GM21529 (cell line): ENCODE measurements at regions not wholly inside any gene's neighbourhood (a gene's known extent, or its start where the extent isn't known, plus 50 kb on each side); places are given as distances from the start of the nearest gene placed in this dataset.
"Not testable (repeated sequence)": the region's sequence is repeated elsewhere in the genome, so short reads cannot be mapped to it uniquely, and the experiment has no call there.

Source experiments
- ATAC-seq: cut with Tn5 transposase; IDR thresholded peaks from one replicate; pipeline ENCODE4 v1.9.1; 2021; ENCODE audit not compliant: unreplicated experiment

DNA sequence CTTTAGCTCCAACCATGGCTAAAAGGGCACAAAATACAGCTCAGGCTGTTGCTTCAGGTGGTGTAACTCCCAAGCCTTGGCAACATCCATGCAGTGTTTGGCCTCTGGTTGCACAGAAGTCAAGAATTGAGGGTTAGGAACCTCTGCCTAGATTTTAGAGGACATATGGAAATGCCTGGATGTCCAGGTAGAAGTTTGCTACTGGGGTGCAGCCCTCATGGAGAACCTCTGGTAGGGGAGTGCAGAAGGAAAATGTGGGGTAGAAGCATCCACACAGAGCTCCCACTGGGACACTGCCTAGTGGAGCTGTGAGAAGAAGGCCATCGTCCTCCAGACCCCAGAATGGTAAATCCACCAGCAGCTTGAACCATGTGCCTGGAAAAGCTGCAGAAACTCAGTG lies 1453.8 kb upstream of the EYS start:
- no peak for ATAC-seq

GRCh38 chr6:67141005-67141404 lies 1434.0 kb upstream of the EYS start:
- no peak for ATAC-seq

DNA sequence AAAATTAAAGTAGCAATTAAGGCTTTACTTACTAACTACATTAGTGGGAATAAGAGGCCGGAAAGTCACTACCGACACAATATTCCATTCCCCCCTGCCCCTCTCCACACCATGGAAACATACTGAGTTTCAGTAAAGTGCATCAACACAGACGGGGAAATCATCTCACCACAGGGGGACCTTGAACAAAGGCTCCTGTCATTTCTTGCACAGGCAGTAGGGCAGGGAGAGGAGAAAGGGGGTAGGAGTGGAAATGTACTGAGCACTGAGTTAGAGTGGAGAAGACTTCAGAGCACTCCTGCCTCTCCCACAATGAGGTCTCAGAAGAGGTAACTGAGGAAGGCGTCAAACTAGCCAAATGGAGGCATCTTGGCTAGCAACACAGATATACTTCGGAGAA lies 1426.9 kb upstream of the EYS start:
- ATAC-seq: no peak

DNA sequence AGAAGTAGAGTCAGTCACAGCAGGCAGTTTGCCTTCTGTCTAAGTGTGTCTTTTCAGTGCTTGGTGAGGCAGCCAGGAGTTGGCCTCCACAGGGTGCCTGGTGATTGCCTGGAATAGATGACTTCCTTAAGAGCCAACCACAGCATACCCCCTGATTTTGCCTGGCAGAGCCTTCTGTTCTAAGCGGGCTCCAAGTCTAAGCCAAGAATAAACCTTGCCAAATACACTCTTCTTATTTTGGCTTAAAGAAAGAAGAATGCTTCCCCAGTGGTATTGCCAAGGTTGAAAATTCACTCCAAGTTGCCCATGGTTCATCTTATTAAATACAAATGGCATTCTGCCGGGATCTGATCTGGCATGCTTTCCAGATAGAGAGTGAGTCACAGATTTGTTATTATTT lies 1424.8 kb upstream of the EYS start:
- ATAC-seq: no peak

DNA sequence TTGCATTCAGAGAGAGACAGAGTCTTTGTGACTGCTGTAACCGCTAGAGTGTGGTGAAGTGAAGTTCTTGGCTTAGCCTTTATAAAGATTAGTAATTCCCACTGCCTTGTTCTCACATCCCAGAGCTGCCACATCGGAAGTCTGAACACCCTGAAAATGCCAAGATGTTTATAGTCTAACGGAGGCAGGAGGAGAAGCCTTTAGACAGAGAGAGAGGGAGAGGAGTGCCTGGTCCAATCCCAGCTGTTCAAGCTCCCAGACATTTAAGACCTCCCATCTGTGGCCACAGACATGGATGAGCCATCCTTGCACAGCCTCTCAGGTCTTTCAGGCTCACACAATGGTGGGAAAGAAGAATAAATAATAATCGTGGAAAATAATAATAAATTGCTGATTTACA lies 1422.8 kb upstream of the EYS start:
- ATAC-seq: no peak

GRCh38 chr6:67127041-67127440 lies 1420.0 kb upstream of the EYS start:
- no peak for ATAC-seq

- no peak for ATAC-seq
Observed at GRCh38 chr6:67121115-67121514, 1414.1 kb upstream of the EYS start.

GRCh38 chr6:67112120-67112519 lies 1405.1 kb upstream of the EYS start:
- ATAC-seq: no peak

DNA sequence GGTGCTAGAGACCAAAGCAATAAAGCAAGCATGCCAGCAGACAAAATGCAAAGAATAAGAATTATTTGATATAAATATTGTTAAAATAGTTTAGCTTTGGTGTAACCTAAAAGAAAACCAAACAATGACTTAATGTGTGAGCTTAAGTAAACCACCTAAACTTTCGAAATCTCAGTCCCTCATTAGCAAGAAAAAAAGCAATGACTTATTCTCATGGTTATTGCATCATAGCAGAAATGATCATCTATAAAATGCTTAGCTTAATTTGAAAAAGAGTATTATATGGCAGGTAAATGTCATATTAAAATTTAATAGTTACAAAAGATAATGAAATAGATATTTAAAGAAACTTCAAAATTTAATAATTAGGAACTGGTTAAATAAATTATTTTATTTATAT lies 1395.7 kb upstream of the EYS start:
- ATAC-seq: no peak

- not testable (repeated sequence) for ATAC-seq
Observed at GRCh38 chr6:67095618-67096226, 1388.7 kb upstream of the EYS start.

DNA sequence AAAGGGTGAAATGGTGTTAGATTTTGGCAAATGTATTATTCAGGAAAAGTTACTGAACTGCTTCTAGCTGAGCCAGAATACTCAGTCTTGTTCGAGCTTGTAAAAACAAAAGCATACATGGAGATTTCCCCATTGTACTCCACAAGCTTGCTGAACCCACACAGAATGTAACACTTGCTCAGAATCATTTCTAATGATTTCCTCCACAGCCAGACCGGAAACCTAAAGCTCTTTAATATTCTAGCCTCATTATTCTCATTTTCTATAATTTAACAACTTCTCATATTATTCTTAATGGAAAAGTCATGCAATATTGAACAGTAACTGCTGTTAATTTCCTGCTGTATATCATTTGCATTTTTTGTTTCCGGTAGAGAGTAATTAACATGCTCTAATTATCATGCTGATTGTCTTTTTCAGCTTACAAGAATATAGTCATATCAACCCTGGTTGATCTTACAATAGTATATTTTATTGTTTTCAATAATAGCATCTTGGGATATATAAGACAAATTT lies 1387.5 kb upstream of the EYS start:
- ATAC-seq: no peak

GRCh38 chr6:67073938-67074337 lies 1366.9 kb upstream of the EYS start:
- no peak for ATAC-seq

DNA sequence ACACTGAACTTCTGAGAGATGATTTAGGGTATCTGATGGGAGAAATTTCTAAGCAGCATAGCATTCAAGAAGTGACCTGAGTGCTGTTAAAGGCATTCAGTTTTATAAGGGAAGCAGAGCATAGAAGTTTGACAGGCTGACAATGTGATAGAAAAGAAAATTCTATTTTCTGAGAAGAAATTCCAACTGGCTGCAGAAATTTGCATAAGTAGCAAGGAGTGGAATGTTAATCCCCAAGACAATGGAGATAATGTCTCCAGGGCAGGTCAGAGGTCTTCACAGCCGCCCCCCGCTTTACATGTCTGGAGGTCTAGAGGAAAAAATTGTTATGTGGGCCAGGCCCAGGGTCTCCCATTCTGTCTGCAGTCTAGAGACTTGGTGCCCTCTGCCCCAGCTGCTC lies 1361.8 kb upstream of the EYS start:
- ATAC-seq: no peak

DNA sequence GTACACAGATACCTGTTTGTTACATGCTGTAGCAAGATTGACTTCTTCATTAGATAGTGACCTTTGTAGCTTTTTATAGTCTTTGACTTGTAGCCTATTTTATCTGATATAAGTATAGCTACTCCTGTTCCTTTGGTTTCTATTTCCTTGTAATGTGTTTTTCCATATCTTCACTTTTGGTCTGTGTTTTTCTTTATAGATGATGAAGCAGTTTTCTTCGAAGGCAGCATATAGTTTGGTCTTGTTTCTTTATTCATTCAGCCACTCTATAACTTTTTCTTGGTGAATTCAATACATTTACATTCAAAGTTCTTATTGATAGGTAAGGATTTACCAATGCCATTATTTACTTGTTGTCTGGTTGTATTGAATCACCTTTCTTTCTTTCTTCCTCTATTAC lies 1357.3 kb upstream of the EYS start:
- no peak for ATAC-seq

GRCh38 chr6:67047996-67048395 lies 1341.0 kb upstream of the EYS start:
- ATAC-seq: no peak

- no peak for ATAC-seq
Observed at GRCh38 chr6:67045076-67045475, 1338.0 kb upstream of the EYS start.

DNA sequence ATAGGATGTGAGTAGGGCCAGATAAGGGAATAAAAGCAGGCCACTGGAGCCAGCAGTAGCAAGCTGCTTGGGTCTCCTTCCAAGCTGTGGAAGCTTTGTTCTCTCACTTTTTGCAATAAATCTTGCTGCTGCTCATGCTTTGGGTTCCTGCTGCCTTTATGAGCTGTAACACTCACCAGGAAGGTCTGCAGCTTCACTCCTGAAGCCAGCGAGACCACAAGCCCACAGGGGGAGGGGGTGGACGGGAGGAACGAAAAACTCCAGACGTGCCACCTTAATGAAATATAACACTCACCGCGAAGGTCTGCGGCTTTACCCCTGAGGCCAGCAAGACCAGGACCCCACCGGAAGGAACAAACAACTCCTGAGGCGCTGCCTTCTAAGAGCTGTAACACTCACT lies 1324.4 kb upstream of the EYS start:
- no peak for ATAC-seq

DNA sequence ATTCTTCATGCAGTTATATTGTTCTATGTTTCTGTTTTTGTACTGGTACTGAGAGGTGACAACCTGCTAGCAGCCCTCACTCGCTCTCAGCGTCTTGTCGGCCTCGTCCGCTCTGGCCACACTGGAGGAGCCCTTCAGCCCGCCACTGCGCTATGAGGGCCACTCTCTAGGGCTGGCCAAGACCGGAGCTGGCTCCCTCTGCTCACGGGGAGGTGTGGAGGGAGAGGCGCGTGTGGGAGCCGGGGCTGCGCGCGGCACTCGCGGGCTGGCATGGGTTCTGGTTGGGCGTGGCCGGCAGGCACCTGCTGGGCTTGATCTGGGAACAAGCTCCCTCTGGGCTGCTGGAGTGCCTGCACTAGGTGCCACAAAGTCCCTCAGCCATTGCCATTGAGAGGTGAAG lies 1323.8 kb upstream of the EYS start:
- ATAC-seq: no peak

- ATAC-seq: no peak
Observed at GRCh38 chr6:67016921-67017460, 1310.0 kb upstream of the EYS start.

DNA sequence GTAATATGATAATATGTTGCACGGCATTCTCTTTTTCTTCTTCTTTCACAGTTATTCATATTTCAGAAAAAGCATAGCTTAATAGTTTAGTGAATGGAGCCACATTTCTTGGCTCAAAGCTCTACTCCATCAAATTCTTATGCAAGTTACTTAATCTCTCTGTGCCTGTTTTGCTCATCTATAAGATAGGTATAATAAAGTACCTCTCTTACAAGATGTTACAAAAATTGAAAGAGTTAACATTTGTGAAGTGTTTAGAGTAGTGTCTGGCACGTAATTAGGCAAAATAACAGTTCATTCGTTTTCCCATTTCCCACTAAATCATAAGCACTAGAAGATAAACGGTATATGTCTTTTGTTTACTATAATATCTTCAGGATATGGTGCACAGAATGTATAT lies 1304.4 kb upstream of the EYS start:
- ATAC-seq: no peak

DNA sequence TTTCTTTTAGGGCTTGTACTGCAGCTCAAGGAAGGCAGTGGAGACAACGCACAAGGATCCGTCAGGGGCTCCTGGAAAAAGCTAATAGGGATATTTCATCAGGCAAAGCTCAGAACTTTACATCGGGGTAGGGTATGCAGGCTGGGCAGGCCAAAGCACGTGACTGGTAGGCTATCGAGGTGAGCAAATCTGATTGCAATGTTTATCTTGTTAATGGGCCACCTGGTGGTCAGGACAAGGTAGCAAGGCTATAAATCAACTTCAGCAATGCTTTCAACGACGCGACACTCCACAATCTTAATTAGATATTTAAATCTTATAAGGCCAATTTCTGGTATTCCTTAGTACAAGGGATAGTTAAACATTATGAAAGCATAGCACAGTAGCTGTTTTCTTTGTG lies 1302.8 kb upstream of the EYS start:
- no peak for ATAC-seq

DNA sequence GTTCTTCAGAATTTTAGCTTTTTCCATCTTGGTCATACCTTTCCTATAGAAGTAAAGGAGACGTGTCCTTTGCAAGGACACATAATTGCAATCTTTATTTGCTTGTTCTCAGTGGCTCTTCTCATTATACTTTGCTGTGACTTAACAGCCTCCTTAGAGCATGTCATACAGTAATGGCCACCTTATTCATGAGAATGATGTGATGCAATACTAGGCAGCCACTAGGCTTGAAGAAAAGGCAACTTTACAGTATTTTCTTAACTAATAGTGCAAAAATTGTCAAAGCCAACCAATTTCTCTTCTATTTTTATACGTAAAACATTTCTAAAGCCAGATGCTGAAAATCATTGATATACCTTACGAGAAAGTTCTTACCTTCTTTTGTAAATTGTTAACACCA lies 1296.8 kb upstream of the EYS start:
- ATAC-seq: no peak

- ATAC-seq: no peak
Observed at GRCh38 chr6:67000121-67000520, 1293.1 kb upstream of the EYS start.
